Left lobe of liver (tissue), 2 donors: ENCODE measurements at regions not wholly inside any gene's neighbourhood (a gene's known extent, or its start where the extent isn't known, plus 50 kb on each side); places are given as distances from the start of the nearest gene placed in this dataset.
"Not testable (repeated sequence)": the region's sequence is repeated elsewhere in the genome, so short reads cannot be mapped to it uniquely, and the experiment has no call there.

Experiments used
- ATAC-seq: fragments of 200-7000 bp; cut with Tn5 transposase; one replicate; pipeline ENCODE4 v1.9.1; 2020; ENCODE audit warnings: mild to moderate bottlenecking, moderate library complexity
- DNase-seq: peaks from one replicate; pipeline ENCODE4 v3.0.0-alpha.2; 2020; ENCODE audit warnings: low spot score
- donor health status: DM: no; HTN: no; CAD: no; lungs with moderate emphysema.
- donor health status: DM: no; HTN: yes; CAD: no.

DNA sequence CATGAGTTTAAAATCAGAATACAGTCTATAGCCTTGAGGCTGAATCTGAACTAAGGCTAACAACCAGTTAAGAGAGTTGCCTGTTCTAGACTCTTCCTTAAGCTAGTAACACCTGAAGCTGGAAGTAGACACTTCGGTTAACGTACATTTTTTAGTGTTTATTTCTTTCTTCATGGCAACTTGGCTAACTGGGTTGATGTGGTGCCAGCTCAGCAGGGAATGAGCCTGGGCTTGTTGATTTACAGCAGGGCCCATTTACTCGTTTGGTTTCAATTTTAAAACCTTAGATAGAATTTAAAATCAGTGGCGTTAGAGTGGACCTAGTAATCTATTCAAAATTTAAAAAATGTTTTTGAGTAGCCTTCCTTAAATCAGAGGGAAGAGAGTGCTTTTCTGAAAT lies 137.6 kb upstream of the ESX1 start:
- DNase-seq = no peak
- ATAC-seq = no peak

DNA sequence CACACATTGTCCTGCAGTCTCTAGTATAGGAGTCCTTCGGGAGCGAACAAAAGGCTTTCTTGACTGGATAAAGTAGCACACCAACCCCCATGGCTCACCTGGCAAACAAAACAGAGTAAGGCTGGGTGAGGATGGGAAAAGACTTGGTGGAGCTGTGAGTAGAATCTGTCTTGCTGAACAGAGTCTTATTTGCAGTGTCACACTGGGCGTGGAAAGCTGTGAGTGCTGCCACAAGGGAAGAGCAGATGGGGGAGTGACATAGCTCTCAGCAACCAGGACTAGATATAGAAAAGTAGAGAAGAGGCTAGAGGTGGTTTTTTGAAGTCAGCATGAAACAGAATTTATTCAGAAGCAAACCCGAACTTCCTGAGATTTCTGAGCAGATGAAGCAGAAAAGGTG lies 137.2 kb upstream of the ESX1 start:
- DNase-seq = no peak
- ATAC-seq = no peak

DNA sequence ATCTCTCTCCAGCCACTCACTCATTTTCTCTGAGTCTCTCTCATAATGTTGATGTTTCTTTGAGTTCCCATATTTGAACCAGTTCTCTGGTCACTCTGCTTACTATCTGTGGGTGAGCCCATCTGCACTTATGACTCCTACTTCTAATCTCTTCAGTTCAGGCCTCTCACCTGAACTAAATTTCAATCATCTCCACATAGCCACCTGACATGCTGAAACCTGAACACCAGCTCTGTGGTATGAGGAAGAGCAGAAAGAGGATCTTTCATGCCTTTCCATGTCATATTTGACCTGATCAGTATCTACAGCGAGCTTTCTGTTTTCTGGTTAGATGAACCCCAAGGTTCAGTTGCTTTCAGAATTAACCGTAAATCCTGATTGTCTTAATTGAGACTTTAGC lies 122.2 kb upstream of the ESX1 start:
- ATAC-seq (no peak), DNase-seq (no peak)

DNA sequence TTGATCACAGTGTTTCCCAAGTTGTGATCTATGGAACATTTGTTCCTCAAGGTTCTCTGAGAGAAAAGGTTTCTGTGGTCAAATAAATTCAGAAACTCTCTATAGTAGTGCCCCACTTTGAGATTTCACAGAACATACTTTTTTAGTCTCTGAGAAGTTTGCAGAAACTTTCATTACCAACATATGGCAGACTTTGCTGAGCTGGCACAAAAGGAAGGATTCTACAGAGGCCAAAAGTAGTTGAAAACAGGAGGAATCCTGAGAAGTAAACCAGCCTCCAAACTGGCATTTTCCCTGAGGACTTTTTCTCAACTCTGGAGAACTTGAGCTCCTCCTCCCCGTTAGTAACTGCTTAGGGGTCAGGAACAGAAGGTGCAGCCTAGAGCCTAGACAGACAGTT lies 117.8 kb upstream of the ESX1 start:
- DNase-seq = no peak
- ATAC-seq = no peak

DNA sequence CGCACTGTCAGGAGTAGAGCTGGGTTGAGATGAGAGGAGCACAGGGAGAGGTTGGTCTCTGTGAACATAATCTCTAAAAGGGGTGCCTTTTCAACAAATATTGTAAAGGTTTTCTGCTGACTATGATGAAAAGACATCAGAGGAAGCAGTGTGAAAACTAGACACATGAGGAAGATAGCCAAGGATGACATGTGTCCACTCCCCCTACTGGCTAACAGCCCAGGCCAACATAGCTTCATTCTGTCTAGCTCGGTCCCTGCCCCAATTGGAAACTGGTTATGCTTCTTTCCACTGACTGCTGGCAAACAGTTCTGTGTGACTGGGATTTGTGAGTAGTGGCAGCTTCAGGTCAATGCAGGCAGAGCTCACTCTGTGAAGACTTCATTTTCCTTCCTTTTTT lies 115.4 kb upstream of the ESX1 start:
- DNase-seq (no peak), ATAC-seq (peak; percentile 49)

DNA sequence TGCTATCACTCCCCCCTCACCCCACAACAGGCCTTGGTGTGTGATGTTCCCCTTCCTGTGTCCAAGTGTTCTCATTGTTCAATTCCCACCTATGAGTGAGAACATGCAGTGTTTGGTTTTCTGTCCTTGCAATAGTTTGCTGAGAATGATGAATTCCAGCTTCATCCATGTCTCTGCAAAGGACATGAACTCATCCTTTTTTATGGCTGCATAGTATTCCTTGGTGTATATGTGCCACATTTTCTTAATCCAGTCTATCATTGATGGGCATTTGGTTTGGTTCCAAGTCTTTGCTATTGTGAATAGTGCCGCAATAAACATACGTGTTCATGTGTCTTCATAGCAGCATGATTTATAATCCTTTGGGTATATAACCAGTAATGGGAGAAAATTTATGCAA lies 106.0 kb upstream of the ESX1 start:
- not testable (repeated sequence) for DNase-seq, ATAC-seq

DNA sequence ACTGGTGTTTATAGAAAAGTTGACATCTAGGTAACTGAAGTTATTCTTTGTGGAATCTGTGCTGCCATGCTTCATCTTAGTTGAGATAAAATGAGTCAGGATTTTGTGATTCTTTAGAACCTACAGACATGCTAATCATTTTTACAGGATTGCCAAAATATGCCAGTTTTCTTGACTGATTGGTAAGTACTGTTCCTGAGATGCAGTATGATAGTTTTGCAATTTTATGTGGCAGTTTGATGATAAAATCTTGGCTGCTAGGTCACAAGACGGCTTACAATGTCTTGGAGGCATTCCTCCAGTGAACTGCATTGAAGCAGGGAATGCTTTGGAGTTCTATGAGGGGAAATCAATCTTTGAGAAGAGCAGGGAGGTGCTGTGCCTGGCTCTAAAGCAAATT lies 104.4 kb upstream of the ESX1 start:
- DNase-seq (no peak), ATAC-seq (no peak)

DNA sequence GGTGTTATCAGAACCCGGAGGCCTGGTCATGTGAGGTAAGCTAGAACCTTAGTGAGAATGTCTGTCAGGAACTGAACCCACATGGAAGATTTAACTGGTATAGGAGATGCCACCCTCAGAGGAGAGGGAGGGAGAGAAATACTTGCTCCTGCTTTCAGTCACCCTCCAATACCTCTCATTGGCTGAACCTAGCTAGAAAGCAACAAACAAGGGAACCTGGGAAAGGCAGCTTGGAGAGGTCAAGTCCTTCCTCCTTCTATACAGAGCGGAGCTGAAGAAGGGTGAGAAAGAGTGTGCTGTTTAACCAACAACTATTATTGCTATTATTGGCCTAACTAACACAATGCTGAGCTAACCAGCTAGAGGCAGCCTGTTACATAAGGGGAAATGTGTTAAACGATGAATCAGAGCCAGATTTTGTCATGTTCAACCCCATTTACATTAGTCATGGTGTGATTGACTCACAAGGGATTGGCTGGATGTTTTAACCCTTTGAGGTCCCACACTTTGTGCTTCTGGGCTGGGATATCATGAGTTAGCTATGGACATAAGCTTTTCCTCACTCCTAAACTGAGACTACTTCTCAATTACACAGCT lies 96.5 kb upstream of the ESX1 start:
- ATAC-seq (no peak), DNase-seq (no peak)

DNA sequence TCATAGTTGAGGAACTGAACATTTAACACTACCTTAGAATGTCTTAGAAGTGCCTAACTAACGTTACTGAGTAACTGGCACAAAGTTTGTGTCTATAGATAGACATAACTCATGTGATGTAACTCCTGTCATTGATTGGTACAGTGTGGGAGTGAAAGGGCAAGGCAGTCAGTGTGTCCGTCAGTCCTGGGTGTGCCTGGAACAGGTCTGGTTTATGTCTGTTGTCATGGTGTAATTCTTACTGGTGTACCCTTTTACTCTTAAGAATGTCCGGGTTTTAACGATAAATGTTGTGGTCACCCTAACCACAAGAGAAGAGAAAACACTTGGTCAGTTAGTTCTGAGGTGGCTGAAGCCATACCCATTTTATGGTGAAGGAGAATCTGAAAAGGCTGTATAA lies 93.1 kb upstream of the ESX1 start:
- DNase-seq (no peak), ATAC-seq (no peak)

DNA sequence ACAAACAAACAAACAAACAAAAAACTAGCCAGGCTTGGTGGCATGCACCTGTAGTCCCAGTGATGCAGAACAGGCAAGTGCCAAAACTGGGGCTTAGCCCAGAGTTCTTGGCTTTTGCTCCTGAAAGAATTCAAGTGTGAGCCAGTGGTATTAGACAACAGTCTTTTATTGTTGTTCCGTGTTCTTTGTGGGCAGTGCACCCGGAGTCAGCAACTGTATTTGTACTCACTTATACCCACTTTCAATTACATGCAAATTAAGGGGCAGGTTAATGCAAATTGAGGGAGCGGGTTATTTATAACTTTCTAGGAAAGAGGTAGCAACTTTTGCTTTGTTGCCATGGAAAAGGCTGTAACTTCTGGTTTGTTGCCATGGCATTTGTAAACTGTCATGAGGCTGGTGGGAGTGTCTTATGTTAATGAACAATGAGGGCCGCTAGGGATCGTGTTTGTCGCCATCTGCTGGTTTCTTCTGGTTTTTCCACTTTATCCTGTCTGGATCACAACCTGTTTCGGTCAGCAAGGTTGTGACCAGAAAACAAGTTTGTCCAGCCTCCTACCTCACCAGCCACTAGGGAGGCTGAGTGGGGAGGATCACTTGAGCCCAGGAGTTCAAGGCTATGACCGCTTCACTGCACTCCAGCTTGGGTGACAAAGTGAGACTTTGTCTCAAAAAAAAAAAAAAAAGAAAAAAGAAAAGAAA lies 88.8 kb upstream of the ESX1 start:
- ATAC-seq = peak; percentile 88
- DNase-seq = peak; percentile 47

DNA sequence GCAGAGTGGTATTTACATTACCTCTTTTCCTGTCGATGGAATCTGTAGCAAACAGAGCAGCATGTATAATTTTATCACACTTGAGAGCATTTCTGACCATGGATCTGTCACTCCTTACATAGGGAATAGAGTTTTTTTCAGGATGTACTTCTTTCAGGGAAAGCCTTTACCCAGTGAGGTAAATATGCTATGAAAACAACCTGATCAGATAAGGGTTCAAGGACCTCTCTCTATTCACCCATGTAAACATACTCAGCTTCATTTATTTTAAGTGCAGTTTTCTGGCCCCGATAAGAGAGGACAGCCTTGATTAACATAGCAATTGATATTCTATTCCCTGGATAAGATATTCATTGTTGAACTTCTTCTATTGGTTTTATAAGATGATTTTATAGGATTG lies 87.3 kb upstream of the ESX1 start:
- DNase-seq (no peak), ATAC-seq (no peak)

DNA sequence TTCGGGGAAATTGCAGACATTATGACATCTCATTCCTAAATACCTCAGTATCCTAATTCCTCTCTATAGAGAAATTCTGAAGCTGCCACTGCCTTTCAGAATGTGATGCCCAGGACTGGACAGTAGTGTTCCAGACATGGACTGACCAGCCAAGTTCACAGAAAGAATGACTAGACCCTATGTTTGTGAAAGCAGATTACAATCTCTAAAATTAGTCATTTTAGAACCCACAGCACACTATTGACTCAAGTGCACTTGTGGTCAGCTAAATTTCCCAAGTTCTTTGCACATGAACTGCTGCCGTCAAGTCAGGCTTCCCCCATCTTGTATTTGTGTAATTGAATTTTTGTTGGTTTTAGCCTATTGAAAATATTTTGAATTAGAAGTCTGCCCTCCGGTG lies 81.0 kb upstream of the ESX1 start:
- ATAC-seq (no peak), DNase-seq (no peak)

DNA sequence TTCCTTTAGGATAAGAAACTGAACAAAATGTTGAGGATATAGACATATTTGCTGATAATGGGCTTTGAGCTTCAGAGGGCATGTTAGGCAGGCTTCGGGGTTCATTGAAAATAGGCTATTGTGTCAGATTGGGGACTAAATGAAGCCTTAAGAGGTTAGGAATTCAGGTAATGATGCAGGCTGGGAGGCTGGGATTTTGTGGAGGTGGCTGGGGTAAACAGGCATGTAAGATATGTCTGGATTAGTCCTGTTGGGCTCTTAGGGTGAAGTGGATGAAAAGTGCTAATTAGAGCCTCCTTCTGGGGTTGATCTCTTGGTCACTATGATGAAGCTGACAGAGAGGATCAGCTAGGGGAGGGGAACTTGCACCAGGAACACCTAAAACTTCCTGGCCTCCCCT lies 80.2 kb upstream of the ESX1 start:
- DNase-seq (no peak), ATAC-seq (no peak)

DNA sequence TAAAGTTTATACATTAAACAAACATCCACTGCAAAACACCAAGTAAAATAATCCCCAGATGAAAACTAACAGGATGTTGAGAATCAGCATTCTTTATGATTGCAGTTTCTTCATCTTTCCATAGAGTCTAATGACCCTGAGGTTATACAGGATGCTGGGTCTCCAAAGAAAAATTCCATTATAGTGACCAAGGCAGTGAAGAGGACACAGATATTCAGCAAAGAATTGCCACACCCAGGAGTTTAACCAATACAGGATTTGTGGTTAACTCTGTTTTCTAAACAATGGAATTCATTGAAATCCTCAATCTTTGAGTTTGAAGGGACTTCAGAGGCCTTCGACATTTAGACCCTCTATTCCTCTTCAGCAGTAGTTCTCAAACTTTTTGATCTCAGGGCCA lies 76.2 kb upstream of the ESX1 start:
- no peak for DNase-seq
- ATAC-seq = no peak

DNA sequence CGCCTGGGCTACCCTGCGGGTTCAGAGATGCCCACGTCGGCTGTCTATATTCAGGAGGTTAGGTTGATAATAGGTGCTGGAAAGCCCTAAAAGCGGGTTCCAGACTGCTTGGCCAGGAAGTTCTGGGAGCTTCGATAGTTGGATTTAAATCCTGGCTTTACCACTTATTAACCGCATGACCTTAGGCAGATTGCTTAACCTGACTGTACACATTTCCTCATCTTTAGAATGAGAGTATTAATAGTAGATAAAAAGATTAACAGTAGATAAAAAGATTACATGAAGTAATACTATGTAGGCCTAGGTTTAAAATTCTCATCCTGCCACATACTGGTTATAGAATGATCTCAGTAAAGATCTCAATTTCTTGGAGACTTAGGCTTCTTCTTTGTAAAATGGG lies 75.0 kb upstream of the ESX1 start:
- ATAC-seq = no peak
- DNase-seq = no peak

DNA sequence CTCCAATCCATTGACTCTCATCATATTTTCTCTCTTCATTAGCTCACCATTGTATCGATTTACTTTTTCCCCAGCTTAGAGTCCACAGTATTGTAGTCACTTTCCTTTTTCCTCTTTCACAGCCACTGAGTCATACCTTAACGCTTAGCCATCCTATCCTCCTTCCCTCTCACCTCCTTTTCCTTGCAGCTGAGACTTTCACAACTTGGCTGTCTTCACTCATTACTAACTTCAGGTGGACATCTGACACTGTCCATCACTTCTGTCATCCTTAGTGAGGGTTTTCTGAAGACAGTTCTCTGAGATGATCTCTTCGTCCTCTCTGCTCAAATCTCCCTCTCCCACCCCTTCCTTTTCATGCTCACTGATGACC lies 70.5 kb upstream of the ESX1 start:
- ATAC-seq (no peak), DNase-seq (no peak)

DNA sequence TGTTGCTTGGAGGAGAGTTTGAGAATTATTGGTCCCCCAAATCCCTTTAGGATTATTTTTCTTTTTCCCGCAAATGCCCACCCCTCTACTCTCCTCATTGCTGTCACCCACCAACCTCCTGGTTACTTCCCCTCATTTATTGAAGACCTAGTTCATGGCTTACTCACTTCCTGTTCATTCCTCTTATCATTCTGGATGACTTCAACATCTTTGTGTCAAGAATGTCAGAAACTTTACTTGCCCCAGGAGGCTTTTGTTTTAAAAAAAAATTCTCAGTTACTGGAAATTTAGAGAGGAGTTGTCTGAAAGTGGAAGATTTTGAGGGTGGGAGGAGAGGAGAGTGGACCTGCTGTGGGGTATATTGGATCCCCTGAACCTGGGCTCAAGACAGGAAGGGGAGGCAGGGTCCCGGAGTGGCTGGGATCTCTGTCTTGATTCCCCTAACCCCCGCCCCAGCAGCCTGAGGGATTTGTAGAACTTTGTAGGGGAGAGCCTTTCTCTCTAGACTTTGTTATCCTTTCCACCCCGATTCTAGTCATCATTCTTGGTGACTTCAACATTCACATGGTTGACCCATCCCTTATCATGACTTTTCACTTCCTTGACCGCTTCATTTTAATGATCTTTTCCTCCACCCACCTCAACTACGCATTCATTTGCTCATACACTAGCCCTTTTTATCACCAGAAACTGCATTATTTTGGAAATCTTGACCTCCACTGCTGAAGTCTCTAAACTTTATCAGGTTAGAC lies 69.9 kb upstream of the ESX1 start:
- no peak for DNase-seq
- no peak for ATAC-seq

DNA sequence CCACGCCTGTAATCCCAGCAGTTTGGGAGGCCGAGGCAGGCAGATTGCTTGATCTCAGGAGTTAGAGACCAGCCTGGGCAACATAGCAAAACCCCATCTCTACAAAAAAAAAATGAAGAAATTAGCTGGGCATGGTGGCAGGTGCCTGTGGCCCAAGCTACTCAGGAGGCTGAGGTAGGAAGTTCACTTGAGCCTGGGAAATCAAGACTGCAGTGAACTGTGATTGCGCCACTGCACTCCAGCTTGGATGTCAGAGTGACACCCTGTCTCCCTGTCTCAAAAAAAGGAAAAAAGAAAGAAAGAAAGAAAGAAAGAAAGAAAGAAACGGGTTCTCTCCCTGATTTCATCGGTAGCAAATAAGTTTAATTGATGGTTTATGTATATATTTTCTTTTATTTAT lies 64.6 kb upstream of the ESX1 start:
- ATAC-seq = no peak
- no peak for DNase-seq

DNA sequence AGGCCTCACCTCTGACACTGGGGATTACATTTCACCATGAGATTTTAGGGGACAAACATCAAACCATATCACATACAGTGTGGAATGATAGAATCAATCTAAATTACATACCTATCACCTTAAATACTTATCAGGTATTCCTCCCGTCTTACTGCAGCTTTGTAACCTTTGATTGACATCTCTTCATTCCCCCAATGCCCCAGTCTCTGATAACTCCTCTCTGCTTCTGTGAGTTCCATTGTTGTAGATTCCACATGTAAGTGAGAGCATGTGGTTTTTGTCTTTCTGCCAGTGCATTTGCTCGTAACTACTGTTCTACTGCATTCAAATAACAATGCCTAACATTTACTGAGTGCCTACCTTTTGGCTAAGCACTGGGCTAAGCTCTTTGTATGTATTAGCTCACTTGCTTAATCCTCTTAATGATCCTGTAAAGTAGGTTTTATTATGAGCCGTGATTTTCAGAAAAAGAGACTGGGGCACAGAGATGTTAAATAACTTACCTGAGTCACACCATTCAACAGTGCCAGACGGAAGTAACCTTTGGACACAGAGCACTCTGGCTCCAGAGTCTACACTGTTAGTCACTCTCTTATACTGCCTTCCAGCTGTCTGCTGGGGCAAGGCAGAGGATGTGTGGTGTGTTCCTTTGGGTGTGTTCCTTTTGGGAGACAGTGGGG lies 63.7 kb upstream of the ESX1 start:
- ATAC-seq = peak; percentile 97
- DNase-seq = peak; percentile 48

DNA sequence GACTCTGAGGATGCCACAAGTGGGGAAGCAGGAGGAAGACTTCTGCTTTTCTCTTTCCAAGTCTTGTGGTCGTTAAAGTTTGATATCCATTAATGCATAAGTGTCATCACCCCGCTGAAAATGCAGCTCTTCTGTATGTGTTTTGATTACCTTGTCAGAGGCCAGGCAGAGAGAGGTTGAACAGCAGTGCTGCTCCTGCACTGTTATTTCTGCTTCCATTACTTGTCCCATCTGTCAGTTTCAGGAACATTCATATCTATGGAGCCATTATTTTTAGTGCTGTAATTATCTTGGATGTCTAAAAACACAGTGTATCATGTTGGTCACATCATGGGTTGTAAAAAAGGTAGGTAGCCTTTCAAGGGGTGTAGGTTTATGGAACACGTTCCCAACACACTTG lies 62.0 kb upstream of the ESX1 start:
- no peak for ATAC-seq
- no peak for DNase-seq

DNA sequence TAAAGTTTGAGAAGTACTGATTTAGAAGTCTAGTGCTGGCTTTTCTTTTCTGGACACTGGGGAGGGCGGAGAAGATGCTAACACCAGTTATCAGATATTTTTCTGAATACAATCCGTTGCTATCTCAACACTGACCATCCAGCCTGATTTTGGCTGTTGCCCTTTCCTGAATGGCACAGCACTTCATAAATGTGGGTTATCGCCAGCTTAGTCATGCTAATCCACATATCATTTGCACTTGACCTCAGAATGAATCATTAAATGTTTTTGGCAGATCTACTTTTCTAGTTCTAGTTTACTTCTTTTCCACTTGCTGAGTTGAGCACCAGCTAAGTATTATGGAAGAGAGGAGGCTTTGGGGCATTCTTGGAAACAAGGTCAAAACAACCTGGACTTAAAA lies 60.8 kb upstream of the ESX1 start:
- DNase-seq = no peak
- no peak for ATAC-seq

DNA sequence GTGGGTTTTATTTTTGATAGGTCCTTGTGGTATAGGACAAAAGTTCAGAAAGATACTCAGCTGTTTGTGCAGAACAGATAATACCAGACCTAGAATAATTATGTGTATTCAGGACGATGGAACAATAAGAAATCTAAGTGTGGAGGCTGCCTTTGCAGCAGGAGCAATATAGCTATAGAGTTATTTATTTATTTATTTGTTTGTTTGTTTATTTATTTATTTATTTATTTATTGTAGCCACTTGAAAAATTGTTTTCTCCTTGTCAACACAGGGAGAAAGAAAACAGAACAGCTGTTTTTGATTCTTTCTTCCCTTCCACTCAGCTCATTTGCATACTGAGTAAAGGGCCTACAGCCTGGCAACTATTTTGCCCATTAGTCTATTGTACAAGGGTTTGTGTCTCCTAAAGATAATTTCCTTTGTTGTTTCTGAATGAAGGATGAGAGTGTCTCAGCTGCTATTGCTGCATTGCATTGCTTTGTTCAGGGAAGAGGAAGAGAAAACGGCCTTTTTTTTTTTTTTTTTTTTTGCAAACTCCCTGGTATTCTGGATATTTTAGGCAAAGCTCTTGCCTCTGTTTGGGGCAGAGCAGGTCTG lies 56.0 kb upstream of the ESX1 start:
- ATAC-seq = no peak
- no peak for DNase-seq
